SK-N-SH (cell line): ENCODE measurements at regions not wholly inside any gene's neighbourhood (a gene's known extent, or its start where the extent isn't known, plus 50 kb on each side); places are given as distances from the start of the nearest gene placed in this dataset.

Source experiments
- CTCF ChIA-PET: fragments of 300-600, 350-600 bp; formaldehyde crosslinking; extraction: SDS; loops from one replicate; lab custom pipeline; 2021; lab: Yijun Ruan, JAX
- POLR2A ChIA-PET: fragments of 350-600 bp; sonication (Branson Sonifier 250); formaldehyde crosslinking; extraction: SDS; loops from one replicate; lab custom pipeline; 2020; ENCODE audit warnings: antibody characterized with exemption, inconsistent platforms; lab: Yijun Ruan, JAX
- DNase-seq: peaks from one replicate; pipeline ENCODE4 v3.0.0; 2012
- H2AFZ ChIP-seq: fragments of 200-600 bp; sonication (generic); 2 replicates; pipeline ENCODE4 v1.8.1; 2016; ENCODE audit warnings: antibody characterized with exemption, mild to moderate bottlenecking, low read depth
- H3F3A ChIP-seq: fragments of 200-600 bp; sonication (generic); replicated peaks from 2 replicates; pipeline ENCODE3; 2016; ENCODE audit warnings: antibody characterized with exemption, mild to moderate bottlenecking; ENCODE audit not compliant: insufficient read depth
- H3K27ac ChIP-seq, 2 experiments: fragments of 200-500 bp in 1 of 2; fragments of 200-600 bp in 1 of 2; sonication (Bioruptor generic) in 1 of 2; sonication (generic), shearing (Covaris generic) in 1 of 2; 2 replicates each; pipeline versions ENCODE4 v1.5.1 to v1.6.1; 2014 to 2016; ENCODE audit warnings: low read depth in 2 of 2, inconsistent platforms in 1 of 2, low read length in 1 of 2, mild to moderate bottlenecking in 1 of 2, mixed read lengths in 1 of 2
- H3K27me3 ChIP-seq: fragments of 200-600 bp; sonication (generic), shearing (Covaris generic); 2 replicates; pipeline ENCODE4 v1.6.1; 2016; ENCODE audit warnings: mixed run types; ENCODE audit not compliant: insufficient read depth
- H3K36me3 ChIP-seq, 2 experiments: fragments of 200-500 bp in 1 of 2; fragments of 200-600 bp in 1 of 2; sonication (Bioruptor generic) in 1 of 2; sonication (generic) in 1 of 2; replicated peaks in 1 of 2; 2 replicates each; pipeline versions ENCODE3 to v1.5.1; 2014 to 2016; ENCODE audit warnings: low read length in 1 of 2, mild to moderate bottlenecking in 1 of 2; ENCODE audit not compliant: insufficient read depth in 2 of 2, control insufficient read depth in 1 of 2
- H3K4me1 ChIP-seq, 2 experiments: fragments of 200-500 bp in 1 of 2; fragments of 200-600 bp in 1 of 2; sonication (Bioruptor generic) in 1 of 2; sonication (generic), shearing (Covaris generic) in 1 of 2; 2 replicates each; pipeline versions ENCODE4 v1.5.1 to v1.6.1; 2014 to 2016; ENCODE audit warnings: low read depth in 1 of 2, low read length in 1 of 2, mixed run types in 1 of 2; ENCODE audit not compliant: insufficient read depth in 2 of 2, control insufficient read depth in 1 of 2
- H3K4me2 ChIP-seq: fragments of 200-600 bp; sonication (generic), shearing (Covaris generic); 2 replicates; pipeline ENCODE4 v1.6.1; 2017; ENCODE audit warnings: mixed run types
- H3K4me3 ChIP-seq, 2 experiments: fragments of 200-500 bp in 1 of 2; fragments of 200-600 bp in 1 of 2; sonication (Bioruptor generic) in 1 of 2; sonication (generic), shearing (Covaris generic) in 1 of 2; 2 replicates each; pipeline versions ENCODE4 v1.5.1 to v1.8.1; 2014 to 2016; ENCODE audit warnings: low read depth in 2 of 2, inconsistent platforms in 1 of 2, low read length in 1 of 2, mild to moderate bottlenecking in 1 of 2, mixed read lengths in 1 of 2, moderate library complexity in 1 of 2
- H3K79me2 ChIP-seq: fragments of 200-600 bp; sonication (generic); 2 replicates; pipeline ENCODE4 v1.8.1; 2017; ENCODE audit warnings: mild to moderate bottlenecking; ENCODE audit not compliant: insufficient read depth
- H3K9ac ChIP-seq: fragments of 200-600 bp; sonication (generic); 2 replicates; pipeline ENCODE4 v1.6.1; 2017; ENCODE audit warnings: mixed run types
- H3K9me2 ChIP-seq: fragments of 200-600 bp; sonication (generic); 2 replicates; pipeline ENCODE4 v1.6.1; 2017; ENCODE audit warnings: mixed run types
- H3K9me3 ChIP-seq: fragments of 200-600 bp; sonication (generic); 2 replicates; pipeline ENCODE4 v1.6.1; 2017; ENCODE audit warnings: mixed run types, mild to moderate bottlenecking, moderate library complexity
- H4K20me1 ChIP-seq: fragments of 200-600 bp; sonication (generic); 2 replicates; pipeline ENCODE4 v1.6.1; 2017; ENCODE audit warnings: mild to moderate bottlenecking, mixed run types; ENCODE audit not compliant: insufficient read depth
- CHD2 ChIP-seq: fragments of 150-350 bp; IDR thresholded peaks from 2 replicates; pipeline ENCODE4 v1.6.1; 2018; ENCODE audit warnings: low read length; ENCODE audit not compliant: partially characterized antibody
- ELF1 ChIP-seq: IDR thresholded peaks from 2 replicates; pipeline ENCODE4 v1.4.0; 2012
- EZH2phosphoT487 ChIP-seq: fragments of 200-600 bp; sonication (generic); IDR thresholded peaks from 2 replicates; pipeline ENCODE4 v1.6.1; 2017; ENCODE audit warnings: low read depth, mixed run types, mild to moderate bottlenecking, antibody characterized with exemption, moderate library complexity, borderline replicate concordance
- FOSL2 ChIP-seq: IDR thresholded peaks from 2 replicates; pipeline ENCODE4 v1.4.0; 2012; ENCODE audit warnings: low read depth, mild to moderate bottlenecking, moderate library complexity, borderline replicate concordance
- FOXJ3 ChIP-seq: sonication (generic); formaldehyde crosslinking; IDR thresholded peaks from 2 replicates; pipeline ENCODE4 v1.5.1; 2020; ENCODE audit warnings: mild to moderate bottlenecking, missing genetic modification reagents
- FOXM1 ChIP-seq: IDR thresholded peaks from 2 replicates; pipeline ENCODE4 v1.4.0; 2012; ENCODE audit warnings: low read depth, mild to moderate bottlenecking
- JUND ChIP-seq: IDR thresholded peaks from 2 replicates; pipeline ENCODE4 v1.4.0; 2012
- MEF2A ChIP-seq: IDR thresholded peaks from 2 replicates; pipeline ENCODE4 v1.4.0; 2012; ENCODE audit warnings: low read depth, borderline replicate concordance
- MXI1 ChIP-seq: IDR thresholded peaks from 2 replicates; pipeline ENCODE4 v1.6.1; 2012; ENCODE audit warnings: mild to moderate bottlenecking, low read depth, low read length, improper control_type of control experiment
- NRF1 ChIP-seq: IDR thresholded peaks from 2 replicates; pipeline ENCODE4 v1.6.1; 2012; ENCODE audit warnings: low read depth, mild to moderate bottlenecking, low read length
- RAD21 ChIP-seq: IDR thresholded peaks from 2 replicates; pipeline ENCODE4 v1.6.1; 2012; ENCODE audit warnings: mild to moderate bottlenecking, low read length
- RCOR1 ChIP-seq: fragments of 150-350 bp; IDR thresholded peaks from 2 replicates; pipeline ENCODE4 v1.6.1; 2017; ENCODE audit warnings: antibody characterized with exemption, low read length
- REST ChIP-seq: IDR thresholded peaks from 2 replicates; pipeline ENCODE4 v1.6.1; 2012; ENCODE audit warnings: mild to moderate bottlenecking, low read depth, low read length, moderate library complexity
- RFX5 ChIP-seq: IDR thresholded peaks from 2 replicates; pipeline ENCODE4 v1.6.1; 2012; ENCODE audit warnings: mild to moderate bottlenecking, improper control_type of control experiment, low read length
- SMC3 ChIP-seq: IDR thresholded peaks from 2 replicates; pipeline ENCODE4 v1.6.1; 2012; ENCODE audit warnings: low read depth, low read length, improper control_type of control experiment
- TAF1 ChIP-seq: IDR thresholded peaks from 2 replicates; pipeline ENCODE4 v1.6.1; 2012; ENCODE audit warnings: low read depth, mild to moderate bottlenecking, low read length, moderate library complexity, borderline replicate concordance
- TCF12 ChIP-seq: IDR thresholded peaks from 2 replicates; pipeline ENCODE4 v1.4.0; 2012
- TEAD4 ChIP-seq: IDR thresholded peaks from 2 replicates; pipeline ENCODE4 v1.4.0; 2012; ENCODE audit warnings: mild to moderate bottlenecking, borderline replicate concordance; ENCODE audit not compliant: insufficient read depth
- USF1 ChIP-seq: IDR thresholded peaks from 2 replicates; pipeline ENCODE4 v1.4.0; 2012; ENCODE audit warnings: low read depth, borderline replicate concordance
- ZBTB33 ChIP-seq: IDR thresholded peaks from 2 replicates; pipeline ENCODE4 v1.4.0; 2012; ENCODE audit warnings: low read depth, borderline replicate concordance
- WGBS: methylation state at CpG from one replicate; pipeline ENCODE4 v1.1.6; 2017; ENCODE audit warnings: low lambda C conversion rate; 5-methylcytosine and 5-hydroxymethylcytosine counted together
- TF ChIP-seq, protein P1 (sequence below): IDR thresholded peaks from 2 replicates; pipeline ENCODE4; 2012

DNA sequence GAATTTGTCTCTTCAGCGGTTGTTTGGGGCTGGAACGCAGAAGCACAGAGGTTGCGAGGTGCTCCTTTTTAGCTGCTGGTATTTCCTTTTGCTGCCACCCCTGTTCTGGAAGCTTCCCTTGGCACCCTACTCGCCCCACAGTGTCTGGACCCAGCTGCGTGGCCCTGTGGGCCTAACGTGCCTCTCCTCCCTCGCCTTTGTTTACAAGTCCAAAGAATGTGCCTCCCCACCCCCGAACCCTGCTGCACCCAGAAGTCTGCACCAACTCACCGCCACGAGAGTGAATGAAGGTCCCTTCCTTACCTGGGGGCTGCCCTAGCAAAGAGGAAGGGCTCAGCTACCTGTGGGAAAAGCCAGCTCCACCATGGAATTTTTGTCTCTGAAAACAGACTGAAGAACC lies 139.7 kb upstream of the RPS6KA2 start:
- H3K4me3 ChIP-seq: no peak overlapping the region
- H3K4me1 ChIP-seq: peaks cover 0 to 2% of the 10 kb centered on the region in 2 experiments; a peak in 1 of 4 replicates
- no peak overlapping the region for H3K4me2 ChIP-seq
- DNase-seq: no peak
- no peak overlapping the region for H3K27ac ChIP-seq
- no peaks in the 10 kb centered on the region for H3K79me2 ChIP-seq
- H3K9me3 ChIP-seq: no peaks in the 10 kb centered on the region
- no peak overlapping the region for H3K9ac ChIP-seq
- TF ChIP-seq, protein P1, sequence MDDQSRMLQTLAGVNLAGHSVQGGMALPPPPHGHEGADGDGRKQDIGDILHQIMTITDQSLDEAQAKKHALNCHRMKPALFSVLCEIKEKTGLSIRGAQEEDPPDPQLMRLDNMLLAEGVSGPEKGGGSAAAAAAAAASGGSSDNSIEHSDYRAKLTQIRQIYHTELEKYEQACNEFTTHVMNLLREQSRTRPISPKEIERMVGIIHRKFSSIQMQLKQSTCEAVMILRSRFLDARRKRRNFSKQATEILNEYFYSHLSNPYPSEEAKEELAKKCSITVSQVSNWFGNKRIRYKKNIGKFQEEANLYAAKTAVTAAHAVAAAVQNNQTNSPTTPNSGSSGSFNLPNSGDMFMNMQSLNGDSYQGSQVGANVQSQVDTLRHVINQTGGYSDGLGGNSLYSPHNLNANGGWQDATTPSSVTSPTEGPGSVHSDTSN: no peak
- TF ChIP-seq TCF12 (no peak), RAD21 (no peak), MEF2A (no peak), ZBTB33 (no peak), FOXM1 (no peak), NRF1 (no peak), FOSL2 (no peak), FOXJ3 (CRISPR knock-in tag) (no peak), MXI1 (no peak), ELF1 (no peak), EZH2phosphoT487 (no peak)
- CTCF ChIA-PET: interaction anchor here (1.3 to 2.9 kb wide), 4 partner anchors 8 to 331 kb away, joined by 3 to 37 read pairs (median 4); no protein-coding TSS in a partner anchor
- H3K9me2 ChIP-seq: no peaks in the 10 kb centered on the region
- H3K27me3 ChIP-seq: no peaks in the 10 kb centered on the region
- no peak overlapping the region for H2AFZ ChIP-seq
- WGBS: 56% methylated on average over 9 of the region's 10 CpGs
- no peaks in the 10 kb centered on the region for H3F3A ChIP-seq
- no peaks in the 10 kb centered on the region for H4K20me1 ChIP-seq
- POLR2A ChIA-PET: no interaction called here
- no peaks in the 10 kb centered on the region for H3K36me3 ChIP-seq

GRCh38 chr6:166765234-166765541 lies 138.1 kb upstream of the RPS6KA2 start:
- H3K9me2 ChIP-seq: no peaks in the 10 kb centered on the region
- ChIA-PET CTCF (interaction anchor here (0.8 to 2.9 kb wide), 3 partner anchors 10 to 377 kb away, joined by 3 to 37 read pairs (median 3); no protein-coding TSS in a partner anchor), POLR2A (no interaction called here)
- H3K36me3 ChIP-seq: no peaks in the 10 kb centered on the region
- no peak overlapping the region for H3K27ac ChIP-seq
- TF ChIP-seq EZH2phosphoT487: no peak
- TF ChIP-seq MXI1: no peak
- TF ChIP-seq, protein P1: no peak
- TF ChIP-seq SMC3: no peak
- TF ChIP-seq TAF1: no peak
- no peak for TF ChIP-seq MEF2A
- TF ChIP-seq TEAD4: no peak
- TF ChIP-seq RCOR1: no peak
- TF ChIP-seq USF1: no peak
- no peak for TF ChIP-seq JUND
- no peak for TF ChIP-seq RFX5
- no peak for TF ChIP-seq REST
- no peak for TF ChIP-seq CHD2
- TF ChIP-seq NRF1: no peak
- no peak overlapping the region for H3K4me2 ChIP-seq
- no peak overlapping the region for H3K4me3 ChIP-seq
- H3F3A ChIP-seq: no peaks in the 10 kb centered on the region
- H3K9ac ChIP-seq: no peak overlapping the region
- DNase-seq: no peak
- no peak overlapping the region for H2AFZ ChIP-seq
- H3K4me1 ChIP-seq: peaks cover 0 to under 1% of the 10 kb centered on the region in 2 experiments; a peak in 1 of 4 replicates
- 81% methylated on average over 8 of the region's 14 CpGs for WGBS
- no peaks in the 10 kb centered on the region for H3K79me2 ChIP-seq
- no peaks in the 10 kb centered on the region for H4K20me1 ChIP-seq
- H3K9me3 ChIP-seq: no peaks in the 10 kb centered on the region
- no peaks in the 10 kb centered on the region for H3K27me3 ChIP-seq
